Activated naive CD4-positive, alpha-beta T cell treated with anti-CD3 and anti-CD28 coated beads, Interleukin-2, amount 50 U/mL, for 24 hours (primary cell): ENCODE measurements at regions not wholly inside any gene's neighbourhood (a gene's known extent, or its start where the extent isn't known, plus 50 kb on each side); places are given as distances from the start of the nearest gene placed in this dataset.
A peak's percentile ranks its signal among the peaks of the same experiment; 100 is the strongest.

Source experiments
- H3K27ac Mint-ChIP-seq: one replicate; pipeline ENCODE4 v1.8.0; 2021; ENCODE audit warnings: mild to moderate bottlenecking, mixed read lengths
- H3K27me3 Mint-ChIP-seq: one replicate; pipeline ENCODE4 v1.8.0; 2021; ENCODE audit warnings: mixed read lengths
- H3K36me3 Mint-ChIP-seq: one replicate; pipeline ENCODE4 v1.8.0; 2021; ENCODE audit warnings: mixed read lengths
- H3K4me1 Mint-ChIP-seq: one replicate; pipeline ENCODE4 v1.8.0; 2021; ENCODE audit warnings: mixed read lengths
- H3K4me3 Mint-ChIP-seq: one replicate; pipeline ENCODE4 v1.8.0; 2021; ENCODE audit warnings: mild to moderate bottlenecking, mixed read lengths
- H3K9me3 Mint-ChIP-seq: one replicate; pipeline ENCODE4 v1.8.0; 2021; ENCODE audit warnings: mixed read lengths

GRCh38 chr3:18245721-18246120, 179.4 kb downstream of the SATB1 start:
- Mint-ChIP-seq H3K9me3 (no peaks in the 10 kb centered on the region), H3K4me1 (no peaks in the 10 kb centered on the region), H3K27ac (no peak overlapping the region), H3K36me3 (no peaks in the 10 kb centered on the region), H3K27me3 (peaks cover 1% of the 10 kb centered on the region), H3K4me3 (no peak overlapping the region)

GRCh38 chr3:18241837-18242236, 183.3 kb downstream of the SATB1 start:
- H3K27ac Mint-ChIP-seq: peak overlapping the region; percentile 8
- H3K4me1 Mint-ChIP-seq: no peaks in the 10 kb centered on the region
- no peaks in the 10 kb centered on the region for H3K9me3 Mint-ChIP-seq

GRCh38 chr3:18239674-18240073, 185.5 kb downstream of the SATB1 start:
- peaks cover 3% of the 10 kb centered on the region for H3K27me3 Mint-ChIP-seq

More at GRCh38 chr3:18241837-18242236, 183.3 kb downstream of the SATB1 start:
- H3K27me3 Mint-ChIP-seq: peaks cover 3% of the 10 kb centered on the region
- no peak overlapping the region for H3K4me3 Mint-ChIP-seq
- no peaks in the 10 kb centered on the region for H3K36me3 Mint-ChIP-seq

GRCh38 chr3:18238746-18239331, 186.3 kb downstream of the SATB1 start:
- Mint-ChIP-seq H3K27me3 (peaks cover 5% of the 10 kb centered on the region), H3K4me3 (no peak overlapping the region), H3K36me3 (no peaks in the 10 kb centered on the region), H3K9me3 (no peaks in the 10 kb centered on the region), H3K4me1 (no peaks in the 10 kb centered on the region), H3K27ac (no peak overlapping the region)

More at GRCh38 chr3:18239674-18240073, 185.5 kb downstream of the SATB1 start:
- Mint-ChIP-seq H3K4me3 (no peak overlapping the region), H3K27ac (no peak overlapping the region), H3K9me3 (no peaks in the 10 kb centered on the region), H3K4me1 (no peaks in the 10 kb centered on the region), H3K36me3 (no peaks in the 10 kb centered on the region)

GRCh38 chr3:18238332-18238731, 186.8 kb downstream of the SATB1 start:
- no peaks in the 10 kb centered on the region for H3K4me1 Mint-ChIP-seq
- H3K4me3 Mint-ChIP-seq: no peak overlapping the region
- H3K27me3 Mint-ChIP-seq: peaks cover 6% of the 10 kb centered on the region
- H3K9me3 Mint-ChIP-seq: no peaks in the 10 kb centered on the region
- no peaks in the 10 kb centered on the region for H3K36me3 Mint-ChIP-seq
- H3K27ac Mint-ChIP-seq: no peak overlapping the region

GRCh38 chr3:18237251-18238005, 187.7 kb downstream of the SATB1 start:
- no peaks in the 10 kb centered on the region for H3K36me3 Mint-ChIP-seq
- H3K27ac Mint-ChIP-seq: no peak overlapping the region
- H3K4me1 Mint-ChIP-seq: no peaks in the 10 kb centered on the region
- H3K4me3 Mint-ChIP-seq: no peak overlapping the region
- peaks cover 10% of the 10 kb centered on the region for H3K27me3 Mint-ChIP-seq
- no peaks in the 10 kb centered on the region for H3K9me3 Mint-ChIP-seq

- H3K4me1 Mint-ChIP-seq: no peaks in the 10 kb centered on the region
- H3K27me3 Mint-ChIP-seq: peaks cover 10% of the 10 kb centered on the region
- H3K36me3 Mint-ChIP-seq: no peaks in the 10 kb centered on the region
- no peak overlapping the region for H3K27ac Mint-ChIP-seq
- no peak overlapping the region for H3K4me3 Mint-ChIP-seq
- H3K9me3 Mint-ChIP-seq: no peaks in the 10 kb centered on the region
Measured at GRCh38 chr3:18236726-18237125, 188.4 kb downstream of the SATB1 start.

- Mint-ChIP-seq H3K4me1 (no peaks in the 10 kb centered on the region), H3K27me3 (peaks cover 10% of the 10 kb centered on the region), H3K27ac (no peak overlapping the region)
Measured at GRCh38 chr3:18234717-18235335, 190.3 kb downstream of the SATB1 start.

GRCh38 chr3:18233987-18234716, 191.0 kb downstream of the SATB1 start:
- peaks cover 10% of the 10 kb centered on the region for H3K27me3 Mint-ChIP-seq
- H3K9me3 Mint-ChIP-seq: no peaks in the 10 kb centered on the region
- H3K36me3 Mint-ChIP-seq: peaks cover 2% of the 10 kb centered on the region
- H3K4me1 Mint-ChIP-seq: no peaks in the 10 kb centered on the region
- no peak overlapping the region for H3K27ac Mint-ChIP-seq
- H3K4me3 Mint-ChIP-seq: no peak overlapping the region

More at GRCh38 chr3:18234717-18235335, 190.3 kb downstream of the SATB1 start:
- Mint-ChIP-seq H3K4me3 (no peak overlapping the region), H3K36me3 (peaks cover 2% of the 10 kb centered on the region), H3K9me3 (no peaks in the 10 kb centered on the region)

GRCh38 chr3:18232317-18232716, 192.8 kb downstream of the SATB1 start:
- Mint-ChIP-seq H3K36me3 (peaks cover 2% of the 10 kb centered on the region), H3K27me3 (peaks cover 8% of the 10 kb centered on the region), H3K9me3 (no peaks in the 10 kb centered on the region), H3K4me1 (no peaks in the 10 kb centered on the region), H3K4me3 (no peak overlapping the region), H3K27ac (no peak overlapping the region)

GRCh38 chr3:18228060-18228459, 197.1 kb downstream of the SATB1 start:
- Mint-ChIP-seq H3K9me3 (no peaks in the 10 kb centered on the region), H3K27ac (no peak overlapping the region), H3K36me3 (peaks cover 2% of the 10 kb centered on the region), H3K27me3 (peaks cover 4% of the 10 kb centered on the region), H3K4me1 (peaks cover 13% of the 10 kb centered on the region), H3K4me3 (no peak overlapping the region)

GRCh38 chr3:18225709-18226108, 199.4 kb downstream of the SATB1 start:
- Mint-ChIP-seq H3K27me3 (peaks cover 1% of the 10 kb centered on the region), H3K27ac (no peak overlapping the region), H3K4me3 (no peak overlapping the region), H3K36me3 (peaks cover 2% of the 10 kb centered on the region), H3K9me3 (no peaks in the 10 kb centered on the region), H3K4me1 (peaks cover 13% of the 10 kb centered on the region)

- H3K27ac Mint-ChIP-seq: no peak overlapping the region
- H3K27me3 Mint-ChIP-seq: peaks cover 1% of the 10 kb centered on the region
- H3K4me3 Mint-ChIP-seq: no peak overlapping the region
- H3K9me3 Mint-ChIP-seq: no peaks in the 10 kb centered on the region
- H3K4me1 Mint-ChIP-seq: peaks cover 13% of the 10 kb centered on the region
- no peaks in the 10 kb centered on the region for H3K36me3 Mint-ChIP-seq
Measured at GRCh38 chr3:18224426-18224825, 200.7 kb downstream of the SATB1 start.

- Mint-ChIP-seq H3K4me3 (no peak overlapping the region), H3K9me3 (no peaks in the 10 kb centered on the region), H3K36me3 (no peaks in the 10 kb centered on the region), H3K27ac (no peak overlapping the region), H3K27me3 (peaks cover 1% of the 10 kb centered on the region), H3K4me1 (peaks cover 13% of the 10 kb centered on the region)
Measured at GRCh38 chr3:18223974-18224373, 201.2 kb downstream of the SATB1 start.

- H3K4me1 Mint-ChIP-seq: peaks cover 13% of the 10 kb centered on the region
- no peak overlapping the region for H3K27ac Mint-ChIP-seq
- no peaks in the 10 kb centered on the region for H3K9me3 Mint-ChIP-seq
- H3K27me3 Mint-ChIP-seq: peaks cover 1% of the 10 kb centered on the region
- no peaks in the 10 kb centered on the region for H3K36me3 Mint-ChIP-seq
- no peak overlapping the region for H3K4me3 Mint-ChIP-seq
Measured at GRCh38 chr3:18223571-18223970, 201.6 kb downstream of the SATB1 start.
